GM12878 (cell line): ENCODE measurements at regions not wholly inside any gene's neighbourhood (a gene's known extent, or its start where the extent isn't known, plus 50 kb on each side); places are given as distances from the start of the nearest gene placed in this dataset.

Source experiments
- ATAC-seq: fragments of 200-7000 bp; cut with Tn5 transposase; 3 replicates; pipeline ENCODE4 v1.9.1; 2020; ENCODE audit warnings: mild to moderate bottlenecking, moderate library complexity
- BruUV-seq: library from RNA; stranded (reverse); fragments of 400-500 nt; replicated peaks from 2 replicates; lab custom pipeline; 2021; lab: Mats Ljungman, UMichigan
- CTCF ChIA-PET: fragments of 300-600 bp; sonication (Branson Sonifier 250); formaldehyde crosslinking; extraction: SDS; loops from one replicate; lab custom pipeline; 2021; ENCODE audit warnings: inconsistent platforms; lab: Yijun Ruan, JAX
- POLR2A ChIA-PET: fragments of 350-600 bp; formaldehyde crosslinking; extraction: SDS; loops from one replicate; lab custom pipeline; 2021; ENCODE audit warnings: inconsistent platforms; lab: Charles Lee
- RAD21 ChIA-PET: fragments of 300-600 bp; sonication (Branson Sonifier 250); formaldehyde crosslinking; loops from one replicate; lab custom pipeline; 2023; ENCODE audit warnings: antibody characterized with exemption; ENCODE audit not compliant: unreplicated experiment; lab: Charles Lee
- SMC1A ChIA-PET: fragments of 300-600 bp; sonication (Branson Sonifier 250); formaldehyde crosslinking; loops from one replicate; lab custom pipeline; 2023; ENCODE audit not compliant: unreplicated experiment, uncharacterized antibody; lab: Charles Lee
- DNase-seq: peaks from one replicate; pipeline ENCODE4 v3.0.0-alpha.2; 2011; ENCODE audit warnings: low read depth, low spot score
- FAIRE-seq: peaks from 3 replicates; lab custom pipeline; 2011; peaks lifted over from hg19 to GRCh38; lab: Jason Lieb, UNC
- H2AFZ ChIP-seq: 2 replicates; pipeline ENCODE4 v1.6.0; 2011; ENCODE audit warnings: low read depth, low read length, control low read depth; ENCODE audit not compliant: control insufficient read depth
- H3K27ac ChIP-seq: 2 replicates; pipeline ENCODE4 v1.5.1; 2011; ENCODE audit warnings: control low read depth; ENCODE audit not compliant: control insufficient read depth, insufficient read depth
- H3K27me3 ChIP-seq, 2 experiments: replicated peaks in 1 of 2; 2 replicates each; pipeline versions ENCODE4 v1.6.0 to v1.6.1; 2011; ENCODE audit warnings: low read length in 1 of 2; ENCODE audit not compliant: control insufficient read depth in 2 of 2, insufficient read depth in 2 of 2
- H3K36me3 ChIP-seq, 2 experiments: 2 replicates each; pipeline ENCODE4 v1.5.1; 2011; ENCODE audit warnings: low read length in 1 of 2; ENCODE audit not compliant: control insufficient read depth in 2 of 2, insufficient read depth in 2 of 2
- H3K4me1 ChIP-seq: 2 replicates; pipeline ENCODE4 v1.6.1; 2011; ENCODE audit warnings: mild to moderate bottlenecking, low read length, moderate library complexity, mixed read lengths; ENCODE audit not compliant: control insufficient read depth, insufficient read depth
- H3K4me2 ChIP-seq: 2 replicates; pipeline ENCODE4 v1.6.0; 2011; ENCODE audit warnings: control low read depth; ENCODE audit not compliant: control insufficient read depth, insufficient read depth
- H3K4me3 ChIP-seq: fragments of 200-600 bp; sonication (generic); 2 replicates; pipeline ENCODE4 v1.5.1; 2016
- H3K79me2 ChIP-seq: 2 replicates; pipeline ENCODE4 v1.6.0; 2011; ENCODE audit warnings: low read length; ENCODE audit not compliant: control insufficient read depth, insufficient read depth
- H3K9ac ChIP-seq: 2 replicates; pipeline ENCODE4 v1.8.0; 2011; ENCODE audit warnings: low read length, control low read depth, mixed read lengths; ENCODE audit not compliant: control insufficient read depth, insufficient read depth
- H3K9me3 ChIP-seq: replicated peaks from 3 replicates; pipeline ENCODE4 v1.5.1; 2011; ENCODE audit warnings: mild to moderate bottlenecking, low read length; ENCODE audit not compliant: control insufficient read depth, insufficient read depth
- H4K20me1 ChIP-seq: 2 replicates; pipeline ENCODE4 v1.6.0; 2011; ENCODE audit not compliant: control insufficient read depth, insufficient read depth
- BMI1 ChIP-seq: fragments of 450-650 bp; IDR thresholded peaks from 2 replicates; pipeline ENCODE4 v1.6.1; 2016; ENCODE audit warnings: mild to moderate bottlenecking, moderate library complexity, borderline replicate concordance
- CBX3 ChIP-seq: fragments of 200-600 bp; sonication (generic); IDR thresholded peaks from 2 replicates; pipeline ENCODE4 v1.6.1; 2016; ENCODE audit warnings: low read depth, borderline replicate concordance
- GABPA ChIP-seq: IDR thresholded peaks from 2 replicates; pipeline ENCODE4 v1.6.1; 2014; ENCODE audit warnings: antibody characterized with exemption, low read depth, mild to moderate bottlenecking, inconsistent platforms
- MEF2A ChIP-seq: IDR thresholded peaks from 2 replicates; pipeline ENCODE4 v1.6.1; 2011; ENCODE audit warnings: low read depth, mild to moderate bottlenecking, low read length, moderate library complexity; ENCODE audit not compliant: insufficient read depth
- PML ChIP-seq: IDR thresholded peaks from 2 replicates; pipeline ENCODE4 v1.6.1; 2012; ENCODE audit warnings: low read length, inconsistent platforms
- POLR2A ChIP-seq: IDR thresholded peaks from 2 replicates; pipeline ENCODE4 v1.6.1; 2011; ENCODE audit warnings: low read depth, mild to moderate bottlenecking, low read length
- POLR2AphosphoS2 ChIP-seq: IDR thresholded peaks from 2 replicates; pipeline ENCODE4 v1.6.1; 2011; ENCODE audit warnings: low read depth, mild to moderate bottlenecking, low read length, improper control_type of control experiment, moderate library complexity
- RBBP5 ChIP-seq: fragments of 200-600 bp; sonication (generic); conservative IDR thresholded peaks from 2 replicates; pipeline ENCODE4 v1.6.1; 2016
- RCOR1 ChIP-seq: conservative IDR thresholded peaks from 2 replicates; pipeline ENCODE4 v1.6.1; 2012; ENCODE audit warnings: low read depth, low read length, improper control_type of control experiment
- SMARCA5 ChIP-seq: fragments of 450-650 bp; IDR thresholded peaks from 2 replicates; pipeline ENCODE4 v1.6.1; 2017; ENCODE audit warnings: mild to moderate bottlenecking
- STAT1 ChIP-seq: fragments of 450-650 bp; conservative IDR thresholded peaks from 2 replicates; pipeline ENCODE4 v1.6.1; 2014; ENCODE audit warnings: antibody characterized with exemption, mild to moderate bottlenecking
- TCF12 ChIP-seq: IDR thresholded peaks from 2 replicates; pipeline ENCODE4 v1.6.1; 2011; ENCODE audit warnings: low read depth, mild to moderate bottlenecking, low read length
- WRNIP1 ChIP-seq: IDR thresholded peaks from 2 replicates; pipeline ENCODE4 v1.6.1; 2011; ENCODE audit warnings: low read depth, low read length, improper control_type of control experiment, borderline replicate concordance
- ZNF622 ChIP-seq: fragments of 450-650 bp; IDR thresholded peaks from 2 replicates; pipeline ENCODE4 v1.6.1; 2017; ENCODE audit warnings: mild to moderate bottlenecking, inconsistent platforms
- ZZZ3 ChIP-seq: IDR thresholded peaks from 2 replicates; pipeline ENCODE4 v1.6.1; 2011; ENCODE audit warnings: low read depth; ENCODE audit not compliant: control insufficient read depth, insufficient read length
- WGBS: methylation state at CpG from one replicate; pipeline ENCODE4 v1.1.6; 2016; ENCODE audit warnings: low lambda C conversion rate; ENCODE audit not compliant: insufficient replicate concordance, insufficient coverage; ENCODE audit errors: missing lambda C conversion rate; 5-methylcytosine and 5-hydroxymethylcytosine counted together
- in situ Hi-C: fragments of 300-500 bp; cut with MboI; formaldehyde crosslinking; loops from 9 replicates; pipeline ENCODE4 v1.14.3; 2018; ENCODE audit warnings: mixed read lengths
- intact Hi-C: fragments of 100-400 bp; cut with micrococcal nuclease; formaldehyde crosslinking; loops from one replicate; pipeline ENCODE4 v1.14.2; 2022; ENCODE audit not compliant: unreplicated experiment
- TF ChIP-seq, protein P1 (sequence below): IDR thresholded peaks from 2 replicates; pipeline ENCODE4 v1.6.1; 2011; ENCODE audit warnings: low read depth, mild to moderate bottlenecking, low read length, moderate library complexity, borderline replicate concordance; ENCODE audit errors: extremely low read depth
- TF ChIP-seq, protein P2 (sequence below): IDR thresholded peaks from 2 replicates; pipeline ENCODE4 v1.6.1; 2011; ENCODE audit warnings: mild to moderate bottlenecking, low read depth, low read length, moderate library complexity; ENCODE audit not compliant: insufficient replicate concordance

DNA sequence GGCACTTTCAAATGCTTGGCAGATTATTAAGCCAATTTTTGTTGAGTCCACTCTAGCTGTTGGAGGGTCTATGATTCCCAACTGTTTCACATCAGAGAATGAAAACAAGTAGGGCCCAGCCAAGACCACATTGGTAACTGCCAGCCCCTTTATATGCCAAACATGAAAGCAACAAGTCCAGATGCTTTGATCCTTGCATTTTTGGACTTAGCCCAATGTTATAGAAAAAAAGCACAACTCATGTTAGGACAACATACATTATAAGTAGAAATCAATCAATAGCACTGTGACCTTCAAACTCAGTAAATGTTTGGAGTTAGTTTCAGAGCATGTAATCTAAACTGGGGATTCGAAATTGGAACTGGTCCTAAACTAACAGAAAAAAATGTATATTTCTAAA lies 674.7 kb downstream of the MECOM start:
- FAIRE-seq: no peak
- ChIA-PET SMC1A (no interaction called here), POLR2A (no interaction called here), CTCF (no interaction called here), RAD21 (no interaction called here)
- Histone ChIP-seq H3K9ac (no peak overlapping the region), H3K79me2 (no peaks in the 10 kb centered on the region), H4K20me1 (no peaks in the 10 kb centered on the region), H3K27me3 (no peaks in the 10 kb centered on the region), H3K27ac (no peak overlapping the region), H3K4me2 (no peak overlapping the region), H3K4me1 (no peaks in the 10 kb centered on the region), H3K4me3 (no peak overlapping the region), H3K36me3 (no peaks in the 10 kb centered on the region), H3K9me3 (no peaks in the 10 kb centered on the region), H2AFZ (no peak overlapping the region)
- ATAC-seq: no peak
- DNase-seq: no peak
- WGBS: 0% methylated on average over 1 of the region's 1 CpG
- no TSS peak for BruUV-seq
- intact Hi-C loops: no loop called here
- in situ Hi-C loops: no loop called here
- TF ChIP-seq, protein P1, sequence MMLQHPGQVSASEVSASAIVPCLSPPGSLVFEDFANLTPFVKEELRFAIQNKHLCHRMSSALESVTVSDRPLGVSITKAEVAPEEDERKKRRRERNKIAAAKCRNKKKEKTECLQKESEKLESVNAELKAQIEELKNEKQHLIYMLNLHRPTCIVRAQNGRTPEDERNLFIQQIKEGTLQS: no peak
- no peak for TF ChIP-seq GABPA
- TF ChIP-seq, protein P2, sequence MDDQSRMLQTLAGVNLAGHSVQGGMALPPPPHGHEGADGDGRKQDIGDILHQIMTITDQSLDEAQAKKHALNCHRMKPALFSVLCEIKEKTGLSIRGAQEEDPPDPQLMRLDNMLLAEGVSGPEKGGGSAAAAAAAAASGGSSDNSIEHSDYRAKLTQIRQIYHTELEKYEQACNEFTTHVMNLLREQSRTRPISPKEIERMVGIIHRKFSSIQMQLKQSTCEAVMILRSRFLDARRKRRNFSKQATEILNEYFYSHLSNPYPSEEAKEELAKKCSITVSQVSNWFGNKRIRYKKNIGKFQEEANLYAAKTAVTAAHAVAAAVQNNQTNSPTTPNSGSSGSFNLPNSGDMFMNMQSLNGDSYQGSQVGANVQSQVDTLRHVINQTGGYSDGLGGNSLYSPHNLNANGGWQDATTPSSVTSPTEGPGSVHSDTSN: no peak
- TF ChIP-seq BMI1: no peak
- no peak for TF ChIP-seq MEF2A
- TF ChIP-seq WRNIP1: no peak
- no peak for TF ChIP-seq STAT1
- TF ChIP-seq POLR2A: no peak
- no peak for TF ChIP-seq RCOR1
- no peak for TF ChIP-seq TCF12
- no peak for TF ChIP-seq ZZZ3
- no peak for TF ChIP-seq CBX3
- TF ChIP-seq SMARCA5: no peak
- no peak for TF ChIP-seq PML
- no peak for TF ChIP-seq ZNF622
- no peak for TF ChIP-seq RBBP5
- no peak for TF ChIP-seq POLR2AphosphoS2
